ENCODE measurements at regions not wholly inside any gene's neighbourhood (a gene's known extent, or its start where the extent isn't known, plus 50 kb on each side); places are given as distances from the start of the nearest gene placed in this dataset.

GRCh38 chr22:27378311-27378800 lies 423.2 kb downstream of the MN1 start:
- no peak for DNase-seq

- no peak for DNase-seq
Measured at GRCh38 chr22:27378995-27379394, 422.6 kb downstream of the MN1 start.

- DNase-seq, result no peak
Measured at GRCh38 chr22:27380855-27381254, 420.7 kb downstream of the MN1 start.

GRCh38 chr22:27381552-27381951 lies 420.0 kb downstream of the MN1 start:
- no peak for DNase-seq

- no peak for DNase-seq
Measured at GRCh38 chr22:27381960-27382742, 419.4 kb downstream of the MN1 start.

- DNase-seq, result no peak
Measured at GRCh38 chr22:27382947-27383346, 418.6 kb downstream of the MN1 start.

GRCh38 chr22:27383896-27384295 lies 417.7 kb downstream of the MN1 start:
- no peak for DNase-seq

GRCh38 chr22:27385261-27385998 lies 416.1 kb downstream of the MN1 start:
- DNase-seq, result no peak

GRCh38 chr22:27386186-27386585 lies 415.4 kb downstream of the MN1 start:
- no peak for DNase-seq

- DNase-seq, result no peak
Measured at GRCh38 chr22:27387561-27387960, 414.0 kb downstream of the MN1 start.

- no peak for DNase-seq
Measured at GRCh38 chr22:27388090-27388600, 413.4 kb downstream of the MN1 start.

GRCh38 chr22:27389727-27390075 lies 411.9 kb downstream of the MN1 start:
- no peak for DNase-seq

- DNase-seq, result no peak
Measured at GRCh38 chr22:27391092-27391770, 410.3 kb downstream of the MN1 start.

- DNase-seq, result no peak
Measured at GRCh38 chr22:27393371-27393770, 408.2 kb downstream of the MN1 start.

- DNase-seq, result no peak
Measured at GRCh38 chr22:27394806-27395404, 406.7 kb downstream of the MN1 start.

- DNase-seq, result no peak
Measured at GRCh38 chr22:27397036-27397953, 404.3 kb downstream of the MN1 start.

- DNase-seq, result no peak
Measured at GRCh38 chr22:27397954-27398342, 403.6 kb downstream of the MN1 start.

GRCh38 chr22:27399161-27399560 lies 402.4 kb downstream of the MN1 start:
- no peak for DNase-seq

- no peak for DNase-seq
Measured at GRCh38 chr22:27400811-27401210, 400.7 kb downstream of the MN1 start.

GRCh38 chr22:27401321-27401720 lies 400.2 kb downstream of the MN1 start:
- no peak for DNase-seq

GRCh38 chr22:27404441-27404840 lies 397.1 kb downstream of the MN1 start:
- DNase-seq, result no peak

Data from T-helper 1 cell (primary cell).